IMR-90 (cell line): ENCODE measurements at regions not wholly inside any gene's neighbourhood (a gene's known extent, or its start where the extent isn't known, plus 50 kb on each side); places are given as distances from the start of the nearest gene placed in this dataset.

Source experiments
- ATAC-seq: fragments of 200-7000 bp; cut with Tn5 transposase; 2 replicates; pipeline ENCODE4 v1.9.1; 2020; ENCODE audit warnings: low read depth, mild to moderate bottlenecking, moderate library complexity
- BruUV-seq: library from RNA; stranded (reverse); fragments of 400-500 nt; replicated peaks from 2 replicates; lab custom pipeline; 2021; lab: Mats Ljungman, UMichigan
- CTCF ChIA-PET: fragments of 300-600 bp; formaldehyde crosslinking; extraction: SDS; loops from one replicate; lab custom pipeline; 2021; ENCODE audit warnings: antibody characterized with exemption; lab: Yijun Ruan, JAX
- POLR2A ChIA-PET: fragments of 300-600 bp; sonication (Branson Sonifier 250); formaldehyde crosslinking; loops from one replicate; lab custom pipeline; 2022; ENCODE audit warnings: antibody characterized with exemption; ENCODE audit not compliant: unreplicated experiment; lab: Charles Lee
- DNase-seq: peaks from one replicate; pipeline ENCODE4 v3.0.0; 2013
- H2AFZ ChIP-seq: replicated peaks from 2 replicates; pipeline ENCODE3; 2013; ENCODE audit warnings: low read length, mild to moderate bottlenecking; ENCODE audit not compliant: poor library complexity
- H2AK5ac ChIP-seq: 2 replicates; pipeline ENCODE4 v1.6.1; 2013; ENCODE audit warnings: low read depth, low read length, inconsistent platforms
- H2AK9ac ChIP-seq: replicated peaks from 2 replicates; pipeline ENCODE3; 2013; ENCODE audit warnings: mild to moderate bottlenecking, low read depth, low read length, moderate library complexity; ENCODE audit not compliant: poor library complexity
- H2BK120ac ChIP-seq: 2 replicates; pipeline ENCODE4 v1.6.1; 2013; ENCODE audit warnings: low read depth, low read length, inconsistent platforms
- H2BK15ac ChIP-seq: 3 replicates; pipeline ENCODE4 v1.6.1; 2013; ENCODE audit warnings: low read depth, low read length, inconsistent platforms
- H2BK20ac ChIP-seq: 2 replicates; pipeline ENCODE4 v1.6.1; 2013; ENCODE audit warnings: low read depth, mild to moderate bottlenecking, inconsistent platforms, low read length, moderate library complexity
- H2BK5ac ChIP-seq: 2 replicates; pipeline ENCODE4 v1.6.1; 2013; ENCODE audit warnings: mild to moderate bottlenecking, low read depth, low read length, inconsistent platforms; ENCODE audit not compliant: poor library complexity, severe bottlenecking
- H3K14ac ChIP-seq: replicated peaks from 2 replicates; pipeline ENCODE4 v1.6.1; 2013; ENCODE audit warnings: low read depth, low read length, inconsistent platforms
- H3K18ac ChIP-seq: 2 replicates; pipeline ENCODE4 v1.6.1; 2013; ENCODE audit warnings: low read depth, low read length, control low read depth
- H3K23ac ChIP-seq: 2 replicates; pipeline ENCODE4 v1.6.1; 2013; ENCODE audit warnings: low read depth, low read length, inconsistent platforms
- H3K27ac ChIP-seq: 2 replicates; pipeline ENCODE4 v1.5.1; 2013; ENCODE audit warnings: mild to moderate bottlenecking, control low read depth, low read length; ENCODE audit not compliant: insufficient read depth
- H3K27me3 ChIP-seq: 2 replicates; pipeline ENCODE4 v1.6.1; 2013; ENCODE audit warnings: low read length; ENCODE audit not compliant: control insufficient read depth, insufficient read depth
- H3K36me3 ChIP-seq: 2 replicates; pipeline ENCODE4 v1.6.1; 2013; ENCODE audit warnings: low read length, mixed read lengths; ENCODE audit not compliant: control insufficient read depth, insufficient read depth
- H3K4ac ChIP-seq: 2 replicates; pipeline ENCODE4 v1.6.1; 2013; ENCODE audit warnings: low read depth, low read length, inconsistent platforms
- H3K4me1 ChIP-seq: 2 replicates; pipeline ENCODE4 v1.6.1; 2013; ENCODE audit warnings: low read length, mixed read lengths; ENCODE audit not compliant: control insufficient read depth, insufficient read depth
- H3K4me2 ChIP-seq: 2 replicates; pipeline ENCODE4 v1.6.1; 2013; ENCODE audit warnings: low read depth, mild to moderate bottlenecking, control low read depth, low read length, moderate library complexity
- H3K4me3 ChIP-seq: 2 replicates; pipeline ENCODE4 v1.5.1; 2013; ENCODE audit warnings: low read depth, mild to moderate bottlenecking, control low read depth, low read length, moderate library complexity; ENCODE audit not compliant: insufficient read depth
- H3K56ac ChIP-seq: 2 replicates; pipeline ENCODE4 v1.6.1; 2013; ENCODE audit warnings: low read length, inconsistent platforms; ENCODE audit not compliant: insufficient read depth; ENCODE audit errors: extremely low read depth
- H3K79me1 ChIP-seq, 2 experiments: 2 replicates each; pipeline ENCODE4 v1.6.1; 2013; ENCODE audit warnings: low read length in 2 of 2, inconsistent platforms in 1 of 2, low read depth in 1 of 2
- H3K9ac ChIP-seq: 2 replicates; pipeline ENCODE4 v1.6.1; 2013; ENCODE audit warnings: low read depth, low read length, control low read depth
- H3K9me1 ChIP-seq: 2 replicates; pipeline ENCODE4 v1.6.1; 2013; ENCODE audit warnings: low read length, inconsistent platforms; ENCODE audit not compliant: insufficient read depth
- H3K9me3 ChIP-seq: 2 replicates; pipeline ENCODE4 v1.6.1; 2013; ENCODE audit warnings: low read length; ENCODE audit not compliant: control insufficient read depth, insufficient read depth
- H4K20me1 ChIP-seq: 2 replicates; pipeline ENCODE4 v1.6.1; 2013; ENCODE audit warnings: low read length, inconsistent platforms; ENCODE audit not compliant: insufficient read depth
- H4K5ac ChIP-seq: 2 replicates; pipeline ENCODE4 v1.6.1; 2013; ENCODE audit warnings: mild to moderate bottlenecking, low read depth, low read length, control low read depth
- H4K8ac ChIP-seq, 2 experiments: 2 replicates each; pipeline ENCODE4 v1.6.1; 2013; ENCODE audit warnings: low read depth in 2 of 2, low read length in 2 of 2, control low read depth in 1 of 2, inconsistent platforms in 1 of 2
- H4K91ac ChIP-seq: 2 replicates; pipeline ENCODE4 v1.6.1; 2013; ENCODE audit warnings: low read depth, low read length, inconsistent platforms; ENCODE audit not compliant: insufficient read depth
- BHLHE40 ChIP-seq: fragments of 150-350 bp; IDR thresholded peaks from 2 replicates; pipeline ENCODE4 v1.6.1; 2016; ENCODE audit warnings: mild to moderate bottlenecking, low read depth, low read length
- FOS ChIP-seq: fragments of 150-350 bp; IDR thresholded peaks from 2 replicates; pipeline ENCODE4 v1.6.1; 2016; ENCODE audit warnings: low read depth, low read length
- MAZ ChIP-seq: IDR thresholded peaks from 2 replicates; pipeline ENCODE4 v1.6.1; 2012; ENCODE audit warnings: low read depth, mild to moderate bottlenecking, low read length, improper control_type of control experiment, moderate library complexity, borderline replicate concordance
- RCOR1 ChIP-seq: IDR thresholded peaks from 2 replicates; pipeline ENCODE4 v1.6.1; 2012; ENCODE audit warnings: mild to moderate bottlenecking, low read length, improper control_type of control experiment; ENCODE audit not compliant: insufficient replicate concordance
- SMC3 ChIP-seq: fragments of 150-350 bp; IDR thresholded peaks from 2 replicates; pipeline ENCODE4 v1.6.1; 2016; ENCODE audit warnings: low read depth, mild to moderate bottlenecking, antibody characterized with exemption, low read length, moderate library complexity
- USF2 ChIP-seq: fragments of 150-350 bp; IDR thresholded peaks from 2 replicates; pipeline ENCODE4 v1.6.1; 2017; ENCODE audit warnings: mild to moderate bottlenecking, antibody characterized with exemption, low read length, low read depth
- WGBS, 2 experiments: methylation state at CpG; one replicate each; pipeline versions ENCODE4 v1.1.5 to v1.1.7; 2013; ENCODE audit warnings: missing lambda C conversion rate in 2 of 2; ENCODE audit not compliant: insufficient read length in 1 of 2; ENCODE audit errors: extremely low coverage in 2 of 2; 5-methylcytosine and 5-hydroxymethylcytosine counted together
- dilution Hi-C: fragments of 300-500 bp; cut with HindIII; formaldehyde crosslinking; loops from one replicate; pipeline ENCODE4 v1.14.3; 2018; ENCODE audit warnings: low sequenced_read_pairs; ENCODE audit not compliant: unreplicated experiment
- in situ Hi-C: fragments of 300-500 bp; cut with MboI; formaldehyde crosslinking; loops from 3 replicates; pipeline ENCODE4 v1.14.3; 2019; ENCODE audit warnings: low sequenced_read_pairs, inconsistent platforms, mixed read lengths
- intact Hi-C: fragments of 100-400 bp; cut with micrococcal nuclease; formaldehyde crosslinking; loops from 2 replicates; pipeline ENCODE4 v1.10.0; 2022
- TF ChIP-seq, protein P1 (sequence below): conservative IDR thresholded peaks from 2 replicates; pipeline ENCODE4 v1.5.1; 2012; ENCODE audit warnings: mild to moderate bottlenecking, low read depth, low read length, improper control_type of control experiment

GRCh38 chr10:29767968-29768367 is 133.2 kb upstream of the SVIL start:
- DNase-seq (no peak), ATAC-seq (no peak)
- Histone ChIP-seq H3K4ac (no peak overlapping the region), H3K14ac (no peak overlapping the region), H3K27ac (no peak overlapping the region), H3K9me1 (no peaks in the 10 kb centered on the region), H3K4me2 (no peak overlapping the region), H2AFZ (no peak overlapping the region), H3K9me3 (no peaks in the 10 kb centered on the region), H3K27me3 (no peaks in the 10 kb centered on the region; the same call in 1 of the 2 replicates), H3K9ac (no peak overlapping the region), H3K4me3 (no peak overlapping the region), H3K56ac (no peak overlapping the region), H2BK15ac (no peak overlapping the region), H3K79me1 (no peaks in the 10 kb centered on the region), H3K4me1 (peaks cover 5% of the 10 kb centered on the region), H4K8ac (no peak overlapping the region; a peak in 1 of 4 replicates), H2AK9ac (no peak overlapping the region), H4K20me1 (no peaks in the 10 kb centered on the region), H3K23ac (no peak overlapping the region), H2BK120ac (no peak overlapping the region), H2BK5ac (no peak overlapping the region), H2AK5ac (no peak overlapping the region), H3K18ac (no peak overlapping the region; the same call in 1 of the 2 replicates), H4K91ac (no peak overlapping the region), H3K36me3 (no peaks in the 10 kb centered on the region), H4K5ac (no peak overlapping the region), H2BK20ac (no peak overlapping the region)
- dilution Hi-C loops, result no loop called here
- BruUV-seq, result no TSS peak
- in situ Hi-C loops, result no loop called here
- TF ChIP-seq, protein P1, sequence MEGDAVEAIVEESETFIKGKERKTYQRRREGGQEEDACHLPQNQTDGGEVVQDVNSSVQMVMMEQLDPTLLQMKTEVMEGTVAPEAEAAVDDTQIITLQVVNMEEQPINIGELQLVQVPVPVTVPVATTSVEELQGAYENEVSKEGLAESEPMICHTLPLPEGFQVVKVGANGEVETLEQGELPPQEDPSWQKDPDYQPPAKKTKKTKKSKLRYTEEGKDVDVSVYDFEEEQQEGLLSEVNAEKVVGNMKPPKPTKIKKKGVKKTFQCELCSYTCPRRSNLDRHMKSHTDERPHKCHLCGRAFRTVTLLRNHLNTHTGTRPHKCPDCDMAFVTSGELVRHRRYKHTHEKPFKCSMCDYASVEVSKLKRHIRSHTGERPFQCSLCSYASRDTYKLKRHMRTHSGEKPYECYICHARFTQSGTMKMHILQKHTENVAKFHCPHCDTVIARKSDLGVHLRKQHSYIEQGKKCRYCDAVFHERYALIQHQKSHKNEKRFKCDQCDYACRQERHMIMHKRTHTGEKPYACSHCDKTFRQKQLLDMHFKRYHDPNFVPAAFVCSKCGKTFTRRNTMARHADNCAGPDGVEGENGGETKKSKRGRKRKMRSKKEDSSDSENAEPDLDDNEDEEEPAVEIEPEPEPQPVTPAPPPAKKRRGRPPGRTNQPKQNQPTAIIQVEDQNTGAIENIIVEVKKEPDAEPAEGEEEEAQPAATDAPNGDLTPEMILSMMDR, result no peak
- TF ChIP-seq RCOR1 (no peak), MAZ (no peak), USF2 (no peak), SMC3 (no peak), BHLHE40 (no peak), FOS (no peak)
- no CpG with 5 or more reads among the region's 4 CpGs for WGBS, 2 experiments
- CTCF ChIA-PET, result no interaction called here
- POLR2A ChIA-PET, result no interaction called here
- intact Hi-C loops, result no loop called here
